Subcutaneous abdominal adipose tissue (tissue), 5 donors: ENCODE measurements at regions not wholly inside any gene's neighbourhood (a gene's known extent, or its start where the extent isn't known, plus 50 kb on each side); places are given as distances from the start of the nearest gene placed in this dataset.
"Not testable (repeated sequence)": the region's sequence is repeated elsewhere in the genome, so short reads cannot be mapped to it uniquely, and the experiment has no call there.

Experiments used
- H3K27ac ChIP-seq: one replicate; pipeline ENCODE4 v1.7.0; 2013; ENCODE audit warnings: low read depth, mild to moderate bottlenecking, inconsistent platforms, low read length, moderate library complexity
- H3K27me3 ChIP-seq, 5 donors: one replicate each; pipeline ENCODE4 v1.7.0; 2013; ENCODE audit warnings: low read length in 5 of 5, inconsistent platforms in 1 of 5; ENCODE audit not compliant: control insufficient read depth in 5 of 5, insufficient read depth in 4 of 5
- H3K36me3 ChIP-seq, 5 donors: one replicate each; pipeline ENCODE4 v1.7.0; 2013; ENCODE audit warnings: low read length in 5 of 5; ENCODE audit not compliant: control insufficient read depth in 5 of 5, insufficient read depth in 5 of 5
- H3K4me1 ChIP-seq, 5 donors: one replicate each; pipeline ENCODE4 v1.7.0; 2013; ENCODE audit warnings: low read length in 5 of 5, mild to moderate bottlenecking in 3 of 5, moderate library complexity in 1 of 5; ENCODE audit not compliant: control insufficient read depth in 5 of 5, insufficient read depth in 5 of 5
- H3K4me3 ChIP-seq, 5 donors: one replicate each; pipeline ENCODE4 v1.7.0; 2013; ENCODE audit warnings: low read length in 5 of 5, low read depth in 1 of 5
- H3K9ac ChIP-seq, 5 donors: one replicate each; pipeline ENCODE4 v1.7.0; 2013; ENCODE audit warnings: low read length in 5 of 5, mild to moderate bottlenecking in 4 of 5, moderate library complexity in 3 of 5
- H3K9me3 ChIP-seq, 5 donors: one replicate each; pipeline ENCODE4 v1.7.0; 2013; ENCODE audit warnings: low read length in 5 of 5; ENCODE audit not compliant: control insufficient read depth in 5 of 5
- donor health status: healthy.
- donor health status: healthy.
- donor health status: healthy.
- donor health status: healthy.
- donor health status: healthy.

GRCh38 chr4:66160606-66161005 lies 490.3 kb upstream of the EPHA5 start:
- H3K4me1 ChIP-seq = no peaks in the 10 kb centered on the region
- H3K9me3 ChIP-seq = peaks cover 4 to 21% (median 16%) of the 10 kb centered on the region in 5 donors
- no peak overlapping the region for H3K27ac ChIP-seq
- H3K4me3 ChIP-seq = no peak overlapping the region
- no peaks in the 10 kb centered on the region for H3K36me3 ChIP-seq
- H3K27me3 ChIP-seq = no peaks in the 10 kb centered on the region
- no peak overlapping the region for H3K9ac ChIP-seq

- no peak overlapping the region for H3K9ac ChIP-seq
- H3K4me3 ChIP-seq = no peak overlapping the region
- no peaks in the 10 kb centered on the region for H3K4me1 ChIP-seq
- H3K27me3 ChIP-seq = no peaks in the 10 kb centered on the region
- no peaks in the 10 kb centered on the region for H3K9me3 ChIP-seq
- H3K36me3 ChIP-seq = no peaks in the 10 kb centered on the region
- H3K27ac ChIP-seq = no peak overlapping the region
Measured at GRCh38 chr4:66157594-66157993, 487.3 kb upstream of the EPHA5 start.

DNA sequence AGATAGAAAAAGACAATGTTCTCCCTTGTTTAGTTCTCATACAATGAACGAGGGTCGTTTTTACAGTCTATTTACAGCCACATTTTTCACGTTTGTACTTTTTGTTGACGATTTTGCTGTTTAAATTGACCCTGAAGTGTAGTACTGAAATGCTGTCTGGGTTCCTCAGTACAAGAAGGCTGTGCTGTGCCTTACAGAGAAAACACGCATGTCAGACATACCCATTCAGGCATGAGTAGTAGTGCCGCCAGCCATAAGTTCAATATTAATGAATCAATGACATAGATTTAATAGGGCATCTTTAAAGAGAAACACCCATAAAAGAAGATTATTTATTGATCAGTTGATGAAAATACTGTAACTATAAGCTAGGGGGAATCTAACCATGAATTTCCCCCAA lies 459.8 kb upstream of the EPHA5 start:
- Histone ChIP-seq H3K4me1 (no peaks in the 10 kb centered on the region), H3K36me3 (no peaks in the 10 kb centered on the region), H3K9me3 (no peaks in the 10 kb centered on the region), H3K4me3 (no peak overlapping the region), H3K9ac (no peak overlapping the region), H3K27ac (no peak overlapping the region), H3K27me3 (no peaks in the 10 kb centered on the region)

DNA sequence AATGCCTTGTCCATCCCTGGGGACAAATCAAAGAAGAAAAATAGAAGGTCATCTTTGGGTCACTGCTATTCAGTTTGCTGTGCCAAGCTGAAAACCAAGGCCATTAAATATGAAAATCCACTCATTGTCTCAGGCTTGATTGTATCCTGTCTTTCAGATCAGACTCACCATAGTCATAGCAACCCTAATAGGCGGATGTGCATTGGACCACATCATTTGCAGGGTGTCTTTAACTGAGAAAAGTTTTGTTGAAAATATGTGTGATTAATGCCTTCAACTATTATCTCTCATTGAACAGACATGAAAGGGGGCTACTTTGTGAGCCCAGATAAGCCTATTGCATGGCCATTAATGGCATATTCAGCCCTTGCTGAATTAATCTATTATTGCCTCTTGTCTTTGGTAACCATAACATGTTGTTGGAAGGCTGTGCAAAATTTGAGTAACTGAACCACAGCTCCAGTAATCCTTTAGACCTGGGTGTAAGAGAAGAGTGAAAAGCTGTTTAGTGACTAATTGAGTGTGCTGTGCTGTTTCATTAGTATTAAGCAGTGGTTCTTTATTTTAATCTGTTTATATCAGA lies 453.6 kb upstream of the EPHA5 start:
- Histone ChIP-seq H3K4me3 (no peak overlapping the region), H3K9ac (no peak overlapping the region), H3K4me1 (no peaks in the 10 kb centered on the region), H3K27me3 (no peaks in the 10 kb centered on the region), H3K36me3 (no peaks in the 10 kb centered on the region), H3K9me3 (no peaks in the 10 kb centered on the region), H3K27ac (no peak overlapping the region)

DNA sequence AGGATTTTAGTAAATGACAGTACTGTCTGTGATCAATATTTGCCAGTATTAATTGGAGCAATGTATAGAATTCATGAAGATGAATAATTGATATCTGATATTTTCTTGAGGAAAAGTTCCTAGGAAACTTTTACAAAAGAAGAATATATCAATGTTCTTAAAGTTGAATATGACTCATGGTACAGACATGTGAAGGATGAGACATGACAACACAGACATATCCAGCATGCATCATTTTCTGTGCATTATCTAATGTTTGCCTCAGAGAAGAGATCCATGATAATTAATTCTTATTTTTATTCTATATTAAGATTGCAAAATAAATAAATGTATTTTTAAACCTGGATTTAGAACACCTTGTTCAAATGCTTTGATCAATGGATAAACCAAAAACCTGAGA lies 452.9 kb upstream of the EPHA5 start:
- no peaks in the 10 kb centered on the region for H3K36me3 ChIP-seq
- H3K4me3 ChIP-seq = no peak overlapping the region
- H3K27ac ChIP-seq = no peak overlapping the region

DNA sequence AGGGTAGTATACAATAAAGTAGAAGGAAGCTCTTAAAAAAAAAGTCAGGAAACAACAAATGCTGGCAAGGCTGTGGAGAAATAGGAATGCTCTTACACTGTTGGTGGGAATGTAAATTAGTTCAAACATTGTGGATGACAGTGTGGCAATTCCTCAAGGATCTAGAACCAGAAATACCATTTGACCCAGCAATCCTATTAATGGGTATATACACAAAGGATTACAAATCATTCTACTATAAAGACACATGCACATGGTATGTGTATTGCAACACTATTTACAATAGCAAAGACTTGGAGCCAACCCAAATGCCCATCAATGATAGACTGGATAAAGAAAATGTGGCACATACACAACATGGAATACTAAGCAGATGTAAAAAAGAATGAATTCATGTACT lies 444.9 kb upstream of the EPHA5 start:
- not testable (repeated sequence) for H3K9ac ChIP-seq, H3K9me3 ChIP-seq, H3K36me3 ChIP-seq, H3K27me3 ChIP-seq, H3K4me3 ChIP-seq, H3K4me1 ChIP-seq, H3K27ac ChIP-seq

More for the DNA sequence above, 452.9 kb upstream of the EPHA5 start:
- Histone ChIP-seq H3K9me3 (no peaks in the 10 kb centered on the region), H3K9ac (no peak overlapping the region), H3K27me3 (no peaks in the 10 kb centered on the region), H3K4me1 (no peaks in the 10 kb centered on the region)

DNA sequence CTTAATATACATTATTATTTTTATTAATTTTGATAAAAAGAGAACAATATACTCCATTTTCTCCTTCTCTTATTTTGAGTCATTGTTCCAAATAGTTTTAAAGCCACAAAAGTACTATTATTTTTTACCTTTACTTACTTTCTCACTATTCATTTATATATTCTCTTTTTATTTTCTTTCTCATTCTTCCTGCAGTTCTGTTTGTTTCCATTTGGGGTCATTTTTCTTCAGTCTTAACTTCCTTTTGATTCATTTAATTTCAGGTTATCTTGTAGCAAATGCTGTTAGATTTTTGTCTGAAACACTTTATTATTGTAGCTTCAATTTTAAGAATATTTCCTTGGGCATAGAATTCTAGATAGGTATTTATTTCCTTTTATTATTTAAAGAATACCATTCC lies 438.6 kb upstream of the EPHA5 start:
- no peaks in the 10 kb centered on the region for H3K36me3 ChIP-seq
- H3K9me3 ChIP-seq = peaks cover 0 to 4% (median 0%) of the 10 kb centered on the region in 5 donors
- H3K4me3 ChIP-seq = no peak overlapping the region
- H3K9ac ChIP-seq = no peak overlapping the region
- no peak overlapping the region for H3K27ac ChIP-seq
- H3K4me1 ChIP-seq = no peaks in the 10 kb centered on the region
- H3K27me3 ChIP-seq = no peaks in the 10 kb centered on the region

DNA sequence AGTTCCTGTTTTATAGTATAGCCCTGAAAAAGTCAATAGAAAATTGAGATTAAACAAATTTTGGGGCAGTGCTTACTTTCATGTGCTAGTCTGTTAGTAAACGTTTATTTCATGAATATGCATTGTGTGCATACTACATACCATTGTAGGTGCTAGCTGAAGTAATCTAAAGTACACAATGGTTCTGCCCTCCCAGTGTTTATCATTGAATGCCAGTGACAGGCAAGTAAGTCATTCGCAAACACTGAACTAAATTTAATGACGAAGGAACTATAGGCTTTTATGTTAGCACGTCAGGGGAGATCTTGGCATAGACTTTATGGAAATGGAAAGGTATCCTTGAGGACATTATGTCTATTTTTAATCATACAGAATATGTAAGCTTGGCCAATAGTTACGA lies 426.9 kb upstream of the EPHA5 start:
- Histone ChIP-seq H3K27ac (no peak overlapping the region), H3K36me3 (no peaks in the 10 kb centered on the region), H3K9me3 (peaks cover 0 to 3% (median 0%) of the 10 kb centered on the region in 5 donors), H3K27me3 (no peaks in the 10 kb centered on the region), H3K4me3 (no peak overlapping the region), H3K9ac (no peak overlapping the region), H3K4me1 (no peaks in the 10 kb centered on the region)

- Histone ChIP-seq H3K9ac (no peak overlapping the region), H3K27ac (no peak overlapping the region), H3K27me3 (no peaks in the 10 kb centered on the region), H3K4me1 (no peaks in the 10 kb centered on the region), H3K9me3 (peaks cover 0 to 3% (median 0%) of the 10 kb centered on the region in 5 donors), H3K4me3 (no peak overlapping the region), H3K36me3 (no peaks in the 10 kb centered on the region)
Measured at GRCh38 chr4:66095065-66095464, 424.8 kb upstream of the EPHA5 start.

GRCh38 chr4:66094070-66094469 lies 423.8 kb upstream of the EPHA5 start:
- Histone ChIP-seq H3K27ac (no peak overlapping the region), H3K9me3 (peaks cover 0 to 3% (median 0%) of the 10 kb centered on the region in 5 donors), H3K27me3 (no peaks in the 10 kb centered on the region), H3K4me3 (no peak overlapping the region), H3K4me1 (no peaks in the 10 kb centered on the region), H3K36me3 (no peaks in the 10 kb centered on the region), H3K9ac (no peak overlapping the region)

GRCh38 chr4:66091786-66092185 lies 421.5 kb upstream of the EPHA5 start:
- Histone ChIP-seq H3K27me3 (no peaks in the 10 kb centered on the region), H3K9me3 (peaks cover 0 to 3% (median 0%) of the 10 kb centered on the region in 5 donors), H3K27ac (no peak overlapping the region), H3K4me1 (no peaks in the 10 kb centered on the region), H3K36me3 (no peaks in the 10 kb centered on the region), H3K4me3 (no peak overlapping the region), H3K9ac (no peak overlapping the region)
